ENCODE measurements at regions not wholly inside any gene's neighbourhood (a gene's known extent, or its start where the extent isn't known, plus 50 kb on each side); places are given as distances from the start of the nearest gene placed in this dataset.

- Histone ChIP-seq H3K4me2 (ENCODE audit: low read length) (no peak overlapping the region), H4K20me1 (ENCODE audit: insufficient read depth) (no peaks in the 10 kb centered on the region), H3K9me2 (ENCODE audit: insufficient read depth) (no peaks in the 10 kb centered on the region), H3K4me3 (replicated peaks in 1 of 2; ENCODE audit: low read depth in 1 of 2, low read length in 2 of 2) (no peak overlapping the region), H3K9me3 (ENCODE audit: control insufficient read depth in 1 of 2, insufficient read depth in 1 of 2, low read depth in 1 of 2, low read length in 2 of 2) (no peaks in the 10 kb centered on the region), H2AFZ (ENCODE audit: low read depth, low read length, poor library complexity, severe bottlenecking) (no peak overlapping the region), H3K79me2 (ENCODE audit: insufficient read depth, low read length) (no peaks in the 10 kb centered on the region), H3K9ac (ENCODE audit: low read length) (no peak overlapping the region), H3K36me3 (ENCODE audit: control insufficient read depth in 1 of 2, insufficient read depth in 2 of 2, low read length in 2 of 2) (no peaks in the 10 kb centered on the region), H3K27ac (ENCODE audit: low read depth, low read length) (no peak overlapping the region), H3K27me3 (ENCODE audit: insufficient read depth, low read length) (no peaks in the 10 kb centered on the region), H3K4me1 (ENCODE audit: control insufficient read depth in 1 of 2, insufficient read depth in 2 of 2, low read length in 2 of 2) (no peaks in the 10 kb centered on the region)
- intact Hi-C loops (cut with micrococcal nuclease), result no loop called here
- POLR2A ChIA-PET, result no interaction called here
- BruUV-seq (replicated peaks), result no TSS peak
- TF ChIP-seq ZNF274 (IDR thresholded peaks at IDR 0.05; ENCODE audit: low read depth, low read length) (no peak), TCF7L2 (IDR thresholded peaks at IDR 0.05; ENCODE audit: borderline replicate concordance, extremely low read depth, insufficient read depth, insufficient read length) (no peak), SRF (IDR thresholded peaks at IDR 0.05; ENCODE audit: low read depth) (no peak), CEBPB (IDR thresholded peaks at IDR 0.05; ENCODE audit: low read depth) (no peak), POLR2AphosphoS5 (IDR thresholded peaks at IDR 0.05; ENCODE audit: low read depth, low read length) (no peak), EZH2phosphoT487 (IDR thresholded peaks at IDR 0.05; ENCODE audit: borderline replicate concordance) (no peak), YY1 (IDR thresholded peaks at IDR 0.05; ENCODE audit: extremely low read depth, insufficient replicate concordance, low read depth, low read length) (no peak), ZFX (IDR thresholded peaks at IDR 0.05) (no peak), JUND (IDR thresholded peaks at IDR 0.05) (no peak), REST (IDR thresholded peaks at IDR 0.05; ENCODE audit: low read depth) (no peak), POLR2A (IDR thresholded peaks at IDR 0.05; ENCODE audit: borderline replicate concordance, extremely low read depth, insufficient read depth, insufficient read length) (no peak), FOSL1 (IDR thresholded peaks at IDR 0.05; ENCODE audit: low read depth) (no peak), EZH2 (IDR thresholded peaks at IDR 0.05) (no peak), RAD21 (IDR thresholded peaks at IDR 0.05; ENCODE audit: low read depth) (no peak), ATF3 (IDR thresholded peaks at IDR 0.05) (no peak), EGR1 (IDR thresholded peaks at IDR 0.05; ENCODE audit: low read depth) (no peak), CTCF (IDR thresholded peaks at IDR 0.05 in 2 of 3, conservative IDR thresholded peaks at IDR 0.05 in 1 of 3; ENCODE audit: borderline replicate concordance in 1 of 3, insufficient read depth in 1 of 3, low read depth in 2 of 3, low read length in 2 of 3) (no peak), SIN3A (IDR thresholded peaks at IDR 0.05; ENCODE audit: low read depth) (no peak), MAX (IDR thresholded peaks at IDR 0.05) (no peak), CBX3 (IDR thresholded peaks at IDR 0.05; ENCODE audit: low read depth) (no peak)
- RAD21 ChIA-PET (ENCODE audit: low non-redundant PET in 1 of 2, low total read pairs in 2 of 2, uncharacterized antibody in 2 of 2, unreplicated experiment in 2 of 2), result no interaction called here
- ATAC-seq (no peak), DNase-seq (ENCODE audit: low read depth, low spot score) (no peak)
- CTCF ChIA-PET, result no interaction called here
Measured at GRCh38 chr6:9564021-9564420, 850.9 kb downstream of the TFAP2A start.
